ENCODE measurements at regions not wholly inside any gene's neighbourhood (a gene's known extent, or its start where the extent isn't known, plus 50 kb on each side); places are given as distances from the start of the nearest gene placed in this dataset.

DNA sequence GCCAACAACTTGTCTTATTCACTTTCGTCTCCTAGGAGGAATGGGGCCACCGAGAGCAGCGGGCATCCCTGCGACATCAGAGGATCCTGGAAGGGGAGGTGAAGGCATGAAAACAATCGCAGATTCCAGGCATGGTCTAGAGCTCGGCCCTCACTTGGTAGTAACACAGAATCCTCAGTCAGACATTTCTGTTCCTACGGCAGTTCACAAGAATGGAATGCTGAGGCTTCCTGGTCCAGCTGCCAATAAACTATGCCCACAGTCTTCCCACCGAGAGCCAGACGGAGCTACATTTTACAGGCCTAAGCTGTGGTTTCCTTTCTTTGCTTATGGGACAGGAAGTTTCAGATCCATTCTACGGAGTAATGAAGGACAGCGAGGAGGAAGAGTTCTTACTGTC lies 75.8 kb downstream of the OR13A1 start:
- TF ChIP-seq CTCF (conservative IDR thresholded peaks at IDR 0.05; ENCODE audit: low read depth in 2 of 2) (no peak), POLR2AphosphoS5 (IDR thresholded peaks at IDR 0.05; ENCODE audit: low read depth) (no peak), JUNB (IDR thresholded peaks at IDR 0.05; ENCODE audit: unreplicated experiment) (no peak), CREB1 (CRISPR knock-in tag; IDR thresholded peaks at IDR 0.05; ENCODE audit: low read depth) (no peak), EZH2 (IDR thresholded peaks at IDR 0.05; ENCODE audit: low read depth, unreplicated experiment) (no peak)
